GM12891 (cell line): ENCODE measurements at regions not wholly inside any gene's neighbourhood (a gene's known extent, or its start where the extent isn't known, plus 50 kb on each side); places are given as distances from the start of the nearest gene placed in this dataset.

ENCODE experiments used
- PAX5 ChIP-seq: IDR thresholded peaks from 2 replicates; pipeline ENCODE4 v1.6.1; 2011; ENCODE audit warnings: low read length, moderate library complexity, mild to moderate bottlenecking; ENCODE audit not compliant: insufficient read depth, severe bottlenecking
- POLR2A ChIP-seq: IDR thresholded peaks from 2 replicates; pipeline ENCODE4 v1.6.1; 2011; ENCODE audit warnings: low read depth, low read length, control low read depth
- POLR2AphosphoS5 ChIP-seq: IDR thresholded peaks from 2 replicates; pipeline ENCODE4 v1.6.1; 2011; ENCODE audit warnings: low read depth, low read length, control low read depth
- SPI1 ChIP-seq: IDR thresholded peaks from 2 replicates; pipeline ENCODE4 v1.6.1; 2011; ENCODE audit warnings: low read depth, low read length, control low read depth
- TAF1 ChIP-seq: IDR thresholded peaks from 2 replicates; pipeline ENCODE4 v1.6.1; 2011; ENCODE audit warnings: low read depth, low read length, control low read depth

DNA sequence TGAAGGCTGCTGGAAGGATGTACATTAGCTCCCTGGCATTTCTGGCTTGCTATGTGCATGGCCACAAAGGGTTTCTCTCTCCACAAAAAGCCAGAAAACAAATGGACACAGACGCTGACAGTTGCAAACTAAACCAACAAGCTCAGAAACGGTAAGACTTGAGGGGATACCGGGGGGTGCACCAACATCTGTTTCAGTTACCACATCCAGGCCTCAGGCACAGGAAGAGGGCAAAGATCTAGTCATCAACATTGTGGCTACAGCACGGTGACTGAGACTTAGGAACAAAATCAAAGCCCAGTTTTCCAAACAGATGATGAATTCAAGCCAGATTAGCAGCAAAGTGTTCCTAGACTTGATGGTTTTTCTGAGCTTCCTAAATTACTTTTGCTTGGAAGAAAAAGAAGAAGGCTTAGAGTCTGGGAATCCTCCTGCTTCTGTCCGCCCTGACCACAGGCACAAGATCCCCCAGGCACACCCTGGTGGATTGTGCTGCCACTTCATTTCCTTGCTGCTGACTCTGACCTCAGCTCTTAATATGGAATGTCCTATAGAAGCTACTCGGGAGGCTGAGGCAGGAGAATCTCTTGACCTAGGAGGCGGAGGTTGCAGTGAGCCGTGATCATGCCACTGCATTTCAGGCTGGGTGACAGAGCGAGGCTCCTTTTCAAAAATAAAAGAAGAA lies 54.2 kb upstream of the ADGRF1 start:
- TF ChIP-seq POLR2A: no peak
- no peak for TF ChIP-seq POLR2AphosphoS5
- TF ChIP-seq TAF1: no peak
- no peak for TF ChIP-seq PAX5
- no peak for TF ChIP-seq SPI1
